NCI-H524 treated with DMSO at 0.1 percent for 48 hours (cell line): ENCODE measurements at regions not wholly inside any gene's neighbourhood (a gene's known extent, or its start where the extent isn't known, plus 50 kb on each side); places are given as distances from the start of the nearest gene placed in this dataset.

ENCODE experiments used
- DNase-seq: peaks from one replicate; lab custom pipeline; 2025; lab: John Stamatoyannopoulos, UW

- no peak for DNase-seq
Observed at GRCh38 chr9:2985343-2985742, 141.4 kb upstream of the PUM3 start.

- no peak for DNase-seq
Observed at GRCh38 chr9:2984491-2984890, 140.6 kb upstream of the PUM3 start.

- DNase-seq: no peak
Observed at GRCh38 chr9:2979957-2980610, 136.2 kb upstream of the PUM3 start.

GRCh38 chr9:2972475-2972874 lies 128.6 kb upstream of the PUM3 start:
- DNase-seq: no peak

GRCh38 chr9:2970864-2971263 lies 127.0 kb upstream of the PUM3 start:
- no peak for DNase-seq

DNA sequence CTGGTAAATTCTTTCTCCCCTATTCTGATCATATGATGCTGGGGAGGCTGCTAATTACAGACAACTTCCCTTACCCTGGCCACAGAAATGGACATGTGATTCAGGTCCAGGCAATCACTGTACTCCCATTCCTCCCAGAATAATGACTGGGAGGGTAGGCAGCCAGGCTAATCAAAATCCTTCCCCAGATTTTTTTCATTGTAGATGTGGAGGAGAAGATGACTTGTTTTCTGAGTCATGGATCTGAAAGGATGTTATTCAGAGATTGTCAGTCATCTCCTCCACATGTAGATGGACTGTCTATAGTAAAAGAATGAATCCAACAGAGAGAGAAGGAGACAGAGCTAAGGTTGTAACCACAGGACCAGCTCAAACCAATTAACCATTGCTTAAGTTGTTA lies 123.9 kb upstream of the PUM3 start:
- DNase-seq: no peak

GRCh38 chr9:2966565-2967300 lies 122.8 kb upstream of the PUM3 start:
- DNase-seq: no peak

GRCh38 chr9:2964470-2964869 lies 120.6 kb upstream of the PUM3 start:
- no peak for DNase-seq

GRCh38 chr9:2963307-2963706 lies 119.4 kb upstream of the PUM3 start:
- DNase-seq: peak; percentile 12

DNA sequence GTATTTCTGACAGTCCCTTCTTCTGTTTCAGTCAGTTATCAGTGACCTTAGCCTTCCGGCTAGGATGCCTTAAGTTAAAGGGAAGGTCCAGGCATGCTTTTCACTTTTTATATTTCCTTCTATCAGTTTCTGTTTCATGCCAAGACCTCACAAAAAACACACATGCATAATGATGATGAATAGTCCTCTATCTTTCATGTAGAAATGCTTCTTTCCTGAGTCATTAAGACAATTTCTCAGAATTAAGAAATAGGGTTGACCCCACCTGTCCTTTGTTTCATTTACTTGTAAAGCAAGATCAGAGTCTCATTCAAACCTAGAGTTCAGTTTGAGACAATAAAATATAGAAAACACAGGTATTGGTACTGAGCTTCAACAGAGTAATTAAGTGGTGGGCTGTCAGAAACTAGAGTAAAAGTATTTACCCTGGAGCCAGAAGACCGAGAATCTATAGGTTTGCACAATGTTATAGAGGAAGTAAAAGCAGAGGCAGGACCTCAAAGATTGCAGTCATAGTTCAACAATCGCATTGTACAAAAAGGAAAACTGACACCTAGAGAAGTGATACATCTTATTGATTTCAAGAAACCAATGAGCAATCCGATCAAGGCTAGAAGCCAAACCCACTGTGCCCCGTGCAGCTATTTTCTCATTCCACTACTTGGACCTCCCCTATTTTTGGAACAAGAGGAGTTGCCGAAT lies 118.7 kb upstream of the PUM3 start:
- no peak for DNase-seq

- no peak for DNase-seq
Observed at GRCh38 chr9:2958219-2958618, 114.3 kb upstream of the PUM3 start.

GRCh38 chr9:2957656-2958200 lies 113.8 kb upstream of the PUM3 start:
- peak; percentile 5 for DNase-seq

GRCh38 chr9:2955575-2955974 lies 111.7 kb upstream of the PUM3 start:
- no peak for DNase-seq

DNA sequence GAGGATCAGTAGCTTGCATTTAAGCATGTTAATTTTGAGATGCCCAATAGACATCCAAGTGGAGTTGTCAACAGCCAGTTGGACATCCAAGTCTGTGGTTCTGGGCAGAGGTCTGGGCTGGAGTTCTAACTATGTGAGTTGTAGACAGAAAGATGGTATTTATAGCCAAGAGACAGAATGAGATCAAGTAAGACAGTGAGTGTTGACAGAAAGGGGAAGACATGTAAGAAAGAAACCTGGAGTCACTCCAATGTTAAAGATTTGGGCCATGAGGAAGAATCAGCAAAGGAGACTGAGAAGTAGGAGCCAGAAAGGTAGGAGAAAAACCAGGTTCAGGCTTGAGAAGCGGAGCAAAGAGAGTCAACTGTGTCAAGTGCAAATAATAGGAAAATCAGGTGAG lies 95.5 kb upstream of the PUM3 start:
- no peak for DNase-seq

DNA sequence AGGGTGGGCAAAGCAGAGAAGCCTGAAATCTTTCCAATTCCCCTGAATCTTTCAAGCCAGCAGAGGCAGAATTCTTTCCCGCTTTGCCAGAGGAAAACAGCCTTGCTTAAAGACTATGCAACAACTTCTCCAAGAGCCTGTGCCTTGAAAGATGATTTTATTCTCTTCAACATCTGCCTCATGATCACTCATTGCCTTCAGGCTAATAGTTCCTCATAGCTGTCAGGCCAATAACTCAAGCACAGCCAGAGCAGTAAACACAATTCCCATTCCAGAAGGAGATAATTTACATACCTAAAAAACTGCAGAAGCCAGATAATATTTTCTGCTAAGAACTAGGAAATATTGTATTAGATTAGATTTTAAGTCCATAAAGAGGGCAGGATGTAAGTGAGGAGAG lies 92.3 kb upstream of the PUM3 start:
- DNase-seq: no peak

DNA sequence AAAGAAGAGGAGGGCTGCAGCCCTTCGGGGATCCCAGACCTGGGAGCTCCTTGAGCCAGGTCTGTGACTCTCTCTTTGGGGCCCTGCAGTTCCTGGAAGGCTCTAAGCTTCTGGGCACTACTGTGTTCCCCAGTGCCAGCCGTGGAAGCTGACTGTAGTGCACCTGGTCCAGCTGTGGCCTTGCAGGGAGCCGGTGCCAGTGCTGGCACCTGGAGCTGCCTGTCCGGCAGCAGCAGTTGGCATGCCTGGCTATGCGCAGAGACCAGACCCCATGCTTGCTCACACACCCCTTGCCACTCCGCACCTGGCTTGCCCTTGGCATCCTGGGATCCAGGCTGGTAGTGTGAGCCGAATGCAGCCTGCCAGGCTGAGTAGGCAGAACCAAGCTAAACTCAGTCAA lies 91.0 kb upstream of the PUM3 start:
- DNase-seq: no peak

DNA sequence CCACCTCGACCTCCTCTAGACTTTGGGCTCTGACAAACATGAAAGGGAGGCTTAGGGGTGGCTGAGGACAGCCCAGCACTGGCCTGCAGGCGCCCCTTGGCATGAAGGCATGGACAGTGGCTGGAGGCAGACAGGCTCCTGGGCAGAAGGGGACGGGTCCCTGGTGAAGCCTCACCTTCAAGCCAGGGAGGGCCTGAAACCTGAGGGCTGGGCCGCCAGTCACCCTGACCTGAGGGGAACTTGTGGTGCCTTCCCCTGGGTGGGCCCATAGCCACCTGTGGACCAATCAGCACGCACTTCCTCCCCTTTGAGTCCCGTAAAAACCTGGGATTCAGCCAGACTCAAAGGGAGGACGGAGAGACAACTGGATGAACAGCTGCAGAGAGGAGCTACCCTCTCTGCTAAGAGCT lies 90.4 kb upstream of the PUM3 start:
- no peak for DNase-seq

- no peak for DNase-seq
Observed at GRCh38 chr9:2933165-2934095, 89.5 kb upstream of the PUM3 start.

DNA sequence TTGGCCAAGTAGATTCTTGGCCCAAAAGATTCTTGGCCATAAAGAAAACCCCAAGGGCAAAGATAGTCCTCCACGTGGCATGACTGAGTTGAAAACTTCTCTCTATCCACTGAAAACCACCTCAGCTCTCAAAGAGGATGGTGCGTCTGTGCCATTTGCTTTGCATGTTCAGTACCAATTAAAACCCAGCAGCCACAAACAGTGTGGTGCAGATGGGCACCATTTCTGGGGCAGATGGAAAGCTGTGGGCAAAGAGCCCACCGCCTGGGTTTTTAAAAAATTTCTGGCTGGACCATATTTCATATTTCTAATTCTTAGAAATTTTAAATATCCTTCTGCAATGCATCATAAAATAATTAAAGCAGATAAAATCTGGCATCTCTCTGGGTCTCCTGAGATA lies 84.5 kb upstream of the PUM3 start:
- DNase-seq: no peak

GRCh38 chr9:2925016-2925415 lies 81.1 kb upstream of the PUM3 start:
- DNase-seq: no peak

GRCh38 chr9:2924380-2924768 lies 80.5 kb upstream of the PUM3 start:
- no peak for DNase-seq
